Epithelial cell of proximal tubule (primary cell): ENCODE measurements at regions not wholly inside any gene's neighbourhood (a gene's known extent, or its start where the extent isn't known, plus 50 kb on each side); places are given as distances from the start of the nearest gene placed in this dataset.
A peak's percentile ranks its signal among the peaks of the same experiment; 100 is the strongest.

ENCODE experiments used
- DNase-seq: peaks from one replicate; pipeline ENCODE4 v3.0.0-alpha.2; 2011; ENCODE audit warnings: low read depth
- H3K4me3 ChIP-seq: 2 replicates; pipeline ENCODE4 v1.5.1; 2011; ENCODE audit warnings: low read depth, mild to moderate bottlenecking, low read length
- CTCF ChIP-seq: conservative IDR thresholded peaks from 2 replicates; pipeline ENCODE4 v1.5.1; 2012; ENCODE audit warnings: low read depth, mild to moderate bottlenecking, low read length

- H3K4me3 ChIP-seq = no peak overlapping the region
- no peak for DNase-seq
- TF ChIP-seq CTCF = no peak
These were observed 216.8 kb upstream of the C1orf87 start for GRCh38 chr1:60290393-60290792.

- H3K4me3 ChIP-seq = no peak overlapping the region
- no peak for TF ChIP-seq CTCF
- DNase-seq = no peak
These were observed 214.0 kb upstream of the C1orf87 start for GRCh38 chr1:60287536-60287935.

GRCh38 chr1:60283690-60284089 lies 210.1 kb upstream of the C1orf87 start:
- TF ChIP-seq CTCF = no peak
- no peak overlapping the region for H3K4me3 ChIP-seq
- no peak for DNase-seq

- H3K4me3 ChIP-seq = no peak overlapping the region
- peak; percentile 100 for TF ChIP-seq CTCF
- DNase-seq = peak; percentile 71
These were observed 207.9 kb upstream of the C1orf87 start for GRCh38 chr1:60281360-60281932.

GRCh38 chr1:60280819-60281218 lies 207.2 kb upstream of the C1orf87 start:
- TF ChIP-seq CTCF = no peak
- no peak overlapping the region for H3K4me3 ChIP-seq

GRCh38 chr1:60280256-60280655 lies 206.7 kb upstream of the C1orf87 start:
- DNase-seq = no peak
- no peak overlapping the region for H3K4me3 ChIP-seq
- no peak for TF ChIP-seq CTCF

More at GRCh38 chr1:60280819-60281218, 207.2 kb upstream of the C1orf87 start:
- no peak for DNase-seq

- no peak for TF ChIP-seq CTCF
- H3K4me3 ChIP-seq = no peak overlapping the region
- no peak for DNase-seq
These were observed 206.2 kb upstream of the C1orf87 start for GRCh38 chr1:60279798-60280197.
